A549 (cell line): ENCODE measurements at regions not wholly inside any gene's neighbourhood (a gene's known extent, or its start where the extent isn't known, plus 50 kb on each side); places are given as distances from the start of the nearest gene placed in this dataset.

Experiments
- CEBPB ChIP-seq, 2 experiments: fragments of >200 bp in 1 of 2; sonication (Bioruptor Twin) in 1 of 2; formaldehyde crosslinking in 1 of 2; IDR thresholded peaks; 2 replicates each; pipeline ENCODE4 v1.6.1; 2012 to 2016
- CHD2 ChIP-seq: fragments of 150-350 bp; IDR thresholded peaks from 2 replicates; pipeline ENCODE4 v1.6.1; 2014; ENCODE audit warnings: low read length; ENCODE audit not compliant: partially characterized antibody
- ELK1 ChIP-seq: fragments of 150-350 bp; IDR thresholded peaks from 2 replicates; pipeline ENCODE4 v1.6.1; 2014; ENCODE audit warnings: low read depth, mild to moderate bottlenecking, low read length
- HMGXB4 ChIP-seq: fragments of 250-450 bp; sonication (Bioruptor Pico); IDR thresholded peaks from 2 replicates; pipeline ENCODE4 v1.5.0; 2021; ENCODE audit warnings: mild to moderate bottlenecking, moderate library complexity, borderline replicate concordance
- MYC ChIP-seq: IDR thresholded peaks from 2 replicates; pipeline ENCODE4 v1.6.1; 2012; ENCODE audit warnings: mild to moderate bottlenecking, inconsistent platforms, low read length, improper control_type of control experiment, borderline replicate concordance
- NR3C1 ChIP-seq: fragments of >200 bp; sonication (Bioruptor Twin); formaldehyde crosslinking; IDR thresholded peaks from 3 replicates; pipeline ENCODE4 v1.6.1; 2017
- PHF8 ChIP-seq: fragments of 200-600 bp; sonication (generic); IDR thresholded peaks from 2 replicates; pipeline ENCODE4 v1.6.1; 2016; ENCODE audit warnings: low read depth, mild to moderate bottlenecking, antibody characterized with exemption, moderate library complexity, borderline replicate concordance
- RAD21 ChIP-seq, 2 experiments: fragments of >200 bp in 1 of 2; sonication (Bioruptor Twin) in 1 of 2; formaldehyde crosslinking in 1 of 2; IDR thresholded peaks in 1 of 2; conservative IDR thresholded peaks in 1 of 2; 2 replicates in 1 of 2; 3 replicates in 1 of 2; pipeline ENCODE4 v1.6.1; 2012 to 2018; ENCODE audit warnings: inconsistent platforms in 1 of 2
- RNF2 ChIP-seq: fragments of 200-600 bp; sonication (generic); IDR thresholded peaks from 2 replicates; pipeline ENCODE4 v1.6.1; 2016; ENCODE audit warnings: low read depth, mild to moderate bottlenecking, antibody characterized with exemption, moderate library complexity, borderline replicate concordance
- ZFP36 ChIP-seq: fragments of 450-650 bp; IDR thresholded peaks from 2 replicates; pipeline ENCODE4 v1.6.1; 2014; ENCODE audit warnings: borderline replicate concordance; ENCODE audit not compliant: partially characterized antibody
- TF ChIP-seq, protein P1 (sequence below): fragments of >200 bp; sonication (Bioruptor Twin); formaldehyde crosslinking; IDR thresholded peaks from 3 replicates; pipeline ENCODE4 v1.5.1; 2016
- TF ChIP-seq, protein P2 (sequence below): fragments of 200-600 bp; sonication (generic); IDR thresholded peaks from 2 replicates; pipeline ENCODE4 v1.6.1; 2016; ENCODE audit warnings: antibody characterized with exemption, mild to moderate bottlenecking, moderate library complexity
- TF ChIP-seq, protein P3 (sequence below): fragments of 450-650 bp; IDR thresholded peaks from 2 replicates; pipeline ENCODE4 v1.6.1; 2014; ENCODE audit warnings: antibody characterized with exemption

DNA sequence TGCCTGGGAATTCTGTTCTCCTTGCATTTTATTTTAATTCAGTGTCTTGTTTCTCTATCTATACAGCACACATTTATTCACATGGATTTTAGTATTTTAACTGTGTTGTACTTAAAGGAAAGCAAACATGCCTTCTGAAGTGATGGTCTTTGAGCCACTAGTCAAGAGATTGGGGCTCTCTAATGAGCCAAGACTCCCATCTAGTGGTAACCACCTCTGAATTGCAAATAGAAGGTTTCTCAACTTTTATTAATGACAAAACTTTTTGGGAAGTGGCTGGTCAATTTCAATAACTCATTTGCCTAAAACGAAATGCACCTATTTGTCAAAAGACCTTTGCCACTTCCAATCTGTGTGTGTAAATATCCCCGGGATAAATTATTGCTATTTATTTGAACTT lies 199.6 kb downstream of the LTN1 start:
- no peak for TF ChIP-seq RNF2
- TF ChIP-seq ZFP36, result no peak
- TF ChIP-seq, protein P1, sequence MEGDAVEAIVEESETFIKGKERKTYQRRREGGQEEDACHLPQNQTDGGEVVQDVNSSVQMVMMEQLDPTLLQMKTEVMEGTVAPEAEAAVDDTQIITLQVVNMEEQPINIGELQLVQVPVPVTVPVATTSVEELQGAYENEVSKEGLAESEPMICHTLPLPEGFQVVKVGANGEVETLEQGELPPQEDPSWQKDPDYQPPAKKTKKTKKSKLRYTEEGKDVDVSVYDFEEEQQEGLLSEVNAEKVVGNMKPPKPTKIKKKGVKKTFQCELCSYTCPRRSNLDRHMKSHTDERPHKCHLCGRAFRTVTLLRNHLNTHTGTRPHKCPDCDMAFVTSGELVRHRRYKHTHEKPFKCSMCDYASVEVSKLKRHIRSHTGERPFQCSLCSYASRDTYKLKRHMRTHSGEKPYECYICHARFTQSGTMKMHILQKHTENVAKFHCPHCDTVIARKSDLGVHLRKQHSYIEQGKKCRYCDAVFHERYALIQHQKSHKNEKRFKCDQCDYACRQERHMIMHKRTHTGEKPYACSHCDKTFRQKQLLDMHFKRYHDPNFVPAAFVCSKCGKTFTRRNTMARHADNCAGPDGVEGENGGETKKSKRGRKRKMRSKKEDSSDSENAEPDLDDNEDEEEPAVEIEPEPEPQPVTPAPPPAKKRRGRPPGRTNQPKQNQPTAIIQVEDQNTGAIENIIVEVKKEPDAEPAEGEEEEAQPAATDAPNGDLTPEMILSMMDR, result no peak
- no peak for TF ChIP-seq PHF8
- TF ChIP-seq CHD2, result no peak
- TF ChIP-seq NR3C1, result no peak
- TF ChIP-seq CEBPB (IDR thresholded peaks at IDR 0.05), result no peak
- TF ChIP-seq, protein P2, sequence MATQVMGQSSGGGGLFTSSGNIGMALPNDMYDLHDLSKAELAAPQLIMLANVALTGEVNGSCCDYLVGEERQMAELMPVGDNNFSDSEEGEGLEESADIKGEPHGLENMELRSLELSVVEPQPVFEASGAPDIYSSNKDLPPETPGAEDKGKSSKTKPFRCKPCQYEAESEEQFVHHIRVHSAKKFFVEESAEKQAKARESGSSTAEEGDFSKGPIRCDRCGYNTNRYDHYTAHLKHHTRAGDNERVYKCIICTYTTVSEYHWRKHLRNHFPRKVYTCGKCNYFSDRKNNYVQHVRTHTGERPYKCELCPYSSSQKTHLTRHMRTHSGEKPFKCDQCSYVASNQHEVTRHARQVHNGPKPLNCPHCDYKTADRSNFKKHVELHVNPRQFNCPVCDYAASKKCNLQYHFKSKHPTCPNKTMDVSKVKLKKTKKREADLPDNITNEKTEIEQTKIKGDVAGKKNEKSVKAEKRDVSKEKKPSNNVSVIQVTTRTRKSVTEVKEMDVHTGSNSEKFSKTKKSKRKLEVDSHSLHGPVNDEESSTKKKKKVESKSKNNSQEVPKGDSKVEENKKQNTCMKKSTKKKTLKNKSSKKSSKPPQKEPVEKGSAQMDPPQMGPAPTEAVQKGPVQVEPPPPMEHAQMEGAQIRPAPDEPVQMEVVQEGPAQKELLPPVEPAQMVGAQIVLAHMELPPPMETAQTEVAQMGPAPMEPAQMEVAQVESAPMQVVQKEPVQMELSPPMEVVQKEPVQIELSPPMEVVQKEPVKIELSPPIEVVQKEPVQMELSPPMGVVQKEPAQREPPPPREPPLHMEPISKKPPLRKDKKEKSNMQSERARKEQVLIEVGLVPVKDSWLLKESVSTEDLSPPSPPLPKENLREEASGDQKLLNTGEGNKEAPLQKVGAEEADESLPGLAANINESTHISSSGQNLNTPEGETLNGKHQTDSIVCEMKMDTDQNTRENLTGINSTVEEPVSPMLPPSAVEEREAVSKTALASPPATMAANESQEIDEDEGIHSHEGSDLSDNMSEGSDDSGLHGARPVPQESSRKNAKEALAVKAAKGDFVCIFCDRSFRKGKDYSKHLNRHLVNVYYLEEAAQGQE, result no peak
- TF ChIP-seq MYC, result no peak
- no peak; a peak in 1 of 5 replicates for TF ChIP-seq RAD21 (conservative IDR thresholded peaks at IDR 0.05 in 1 of 2, IDR thresholded peaks at IDR 0.05 in 1 of 2)
- TF ChIP-seq ELK1, result no peak
- TF ChIP-seq HMGXB4, result no peak
- TF ChIP-seq, protein P3, sequence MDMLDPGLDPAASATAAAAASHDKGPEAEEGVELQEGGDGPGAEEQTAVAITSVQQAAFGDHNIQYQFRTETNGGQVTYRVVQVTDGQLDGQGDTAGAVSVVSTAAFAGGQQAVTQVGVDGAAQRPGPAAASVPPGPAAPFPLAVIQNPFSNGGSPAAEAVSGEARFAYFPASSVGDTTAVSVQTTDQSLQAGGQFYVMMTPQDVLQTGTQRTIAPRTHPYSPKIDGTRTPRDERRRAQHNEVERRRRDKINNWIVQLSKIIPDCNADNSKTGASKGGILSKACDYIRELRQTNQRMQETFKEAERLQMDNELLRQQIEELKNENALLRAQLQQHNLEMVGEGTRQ, result no peak
